WERI-Rb-1 (cell line): ENCODE measurements at regions not wholly inside any gene's neighbourhood (a gene's known extent, or its start where the extent isn't known, plus 50 kb on each side); places are given as distances from the start of the nearest gene placed in this dataset.

Source experiments
- DNase-seq: peaks from one replicate; pipeline ENCODE4 v3.0.0-alpha.2; 2020
- H3K27ac ChIP-seq: fragments of 250-450 bp; sonication (Bioruptor Pico); 2 replicates; pipeline ENCODE4 v1.5.1; 2020; ENCODE audit warnings: mild to moderate bottlenecking, moderate library complexity
- H3K27me3 ChIP-seq: fragments of 250-450 bp; sonication (Bioruptor Pico); 2 replicates; pipeline ENCODE4 v1.5.1; 2021; ENCODE audit warnings: mild to moderate bottlenecking, low read depth, moderate library complexity; ENCODE audit not compliant: insufficient read depth, severe bottlenecking
- H3K36me3 ChIP-seq: fragments of 250-450 bp; sonication (Bioruptor Pico); 2 replicates; pipeline ENCODE4 v1.5.1; 2020; ENCODE audit warnings: mild to moderate bottlenecking, moderate library complexity
- H3K4me3 ChIP-seq: 2 replicates; pipeline ENCODE4 v1.5.1; 2011; ENCODE audit warnings: low read depth, mild to moderate bottlenecking, control low read depth, low read length
- H3K9me3 ChIP-seq: fragments of 250-450 bp; sonication (Bioruptor Pico); 2 replicates; pipeline ENCODE4 v1.5.1; 2021; ENCODE audit warnings: mild to moderate bottlenecking, moderate library complexity; ENCODE audit not compliant: severe bottlenecking
- TF ChIP-seq, protein P1 (sequence below): IDR thresholded peaks from 2 replicates; pipeline ENCODE4 v1.5.1; 2011; ENCODE audit warnings: low read depth, mild to moderate bottlenecking, control low read depth, inconsistent platforms, low read length

DNA sequence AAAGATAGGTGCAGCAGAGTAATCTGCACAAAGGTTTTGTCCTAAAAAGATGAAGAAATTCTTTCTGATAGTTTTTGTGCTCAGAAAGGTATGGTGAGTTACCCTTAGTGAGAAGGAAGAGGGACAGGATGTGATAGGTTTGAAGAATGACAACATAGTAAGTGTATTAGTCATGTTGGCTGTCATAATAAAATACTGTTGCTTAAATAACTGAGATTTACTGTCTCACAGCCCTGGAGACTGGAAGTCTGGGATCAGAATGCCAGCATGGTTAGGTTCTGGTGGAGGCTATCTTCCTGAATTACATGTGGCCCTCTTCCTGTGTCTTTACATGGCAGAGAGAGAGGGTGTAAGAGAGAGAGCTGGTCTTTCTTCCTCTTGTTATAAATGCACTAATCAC, 965.2 kb downstream of the TTLL7 start:
- Histone ChIP-seq H3K9me3 (no peaks in the 10 kb centered on the region), H3K27ac (no peak overlapping the region), H3K36me3 (no peaks in the 10 kb centered on the region), H3K27me3 (no peaks in the 10 kb centered on the region), H3K4me3 (no peak overlapping the region)
- DNase-seq = no peak
- TF ChIP-seq, protein P1, sequence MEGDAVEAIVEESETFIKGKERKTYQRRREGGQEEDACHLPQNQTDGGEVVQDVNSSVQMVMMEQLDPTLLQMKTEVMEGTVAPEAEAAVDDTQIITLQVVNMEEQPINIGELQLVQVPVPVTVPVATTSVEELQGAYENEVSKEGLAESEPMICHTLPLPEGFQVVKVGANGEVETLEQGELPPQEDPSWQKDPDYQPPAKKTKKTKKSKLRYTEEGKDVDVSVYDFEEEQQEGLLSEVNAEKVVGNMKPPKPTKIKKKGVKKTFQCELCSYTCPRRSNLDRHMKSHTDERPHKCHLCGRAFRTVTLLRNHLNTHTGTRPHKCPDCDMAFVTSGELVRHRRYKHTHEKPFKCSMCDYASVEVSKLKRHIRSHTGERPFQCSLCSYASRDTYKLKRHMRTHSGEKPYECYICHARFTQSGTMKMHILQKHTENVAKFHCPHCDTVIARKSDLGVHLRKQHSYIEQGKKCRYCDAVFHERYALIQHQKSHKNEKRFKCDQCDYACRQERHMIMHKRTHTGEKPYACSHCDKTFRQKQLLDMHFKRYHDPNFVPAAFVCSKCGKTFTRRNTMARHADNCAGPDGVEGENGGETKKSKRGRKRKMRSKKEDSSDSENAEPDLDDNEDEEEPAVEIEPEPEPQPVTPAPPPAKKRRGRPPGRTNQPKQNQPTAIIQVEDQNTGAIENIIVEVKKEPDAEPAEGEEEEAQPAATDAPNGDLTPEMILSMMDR = no peak

DNA sequence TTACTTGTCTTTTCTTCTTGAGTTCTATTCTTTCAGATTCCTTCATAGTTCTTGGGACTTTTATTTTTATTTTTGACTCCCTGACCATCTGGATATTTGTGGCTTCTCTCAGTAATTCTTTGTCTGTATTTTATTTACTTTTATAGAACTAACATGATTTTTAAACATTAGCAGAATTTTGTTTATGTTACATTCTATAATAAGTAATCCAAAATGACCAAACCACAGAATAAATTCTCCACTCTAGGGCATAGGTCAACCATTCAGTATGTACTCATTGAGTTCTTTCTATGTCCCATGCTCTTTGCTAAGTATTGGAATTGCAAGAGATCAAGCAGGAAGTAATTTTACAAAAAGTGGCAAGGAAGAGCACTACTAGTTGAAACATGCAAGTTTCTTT, 969.0 kb downstream of the TTLL7 start:
- H3K4me3 ChIP-seq = no peak overlapping the region
- no peak for DNase-seq
- TF ChIP-seq, protein P1 = no peak

DNA sequence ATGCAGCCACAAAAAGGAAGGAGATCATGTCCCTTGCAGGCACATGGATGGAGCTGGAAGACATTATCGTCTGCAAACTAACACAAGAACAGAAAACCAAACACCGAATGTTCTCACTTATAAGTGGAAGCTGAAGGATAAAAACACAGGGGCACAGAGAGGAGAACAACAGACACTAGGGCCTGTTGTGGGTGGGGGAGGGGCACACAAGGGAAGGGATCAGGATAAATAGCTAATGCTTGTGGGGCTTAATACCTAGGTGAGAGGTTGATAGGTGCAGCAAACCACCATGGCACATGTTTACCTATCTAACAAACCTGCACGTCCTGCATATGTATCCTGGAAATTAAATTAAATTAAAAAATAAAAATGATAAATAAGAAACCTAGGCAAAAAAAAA, 969.9 kb downstream of the TTLL7 start:
- Histone ChIP-seq H3K36me3 (no peaks in the 10 kb centered on the region), H3K27ac (no peak overlapping the region), H3K9me3 (no peaks in the 10 kb centered on the region), H3K4me3 (no peak overlapping the region), H3K27me3 (no peaks in the 10 kb centered on the region)
- DNase-seq = peak; percentile 57
- TF ChIP-seq, protein P1 = no peak

More for the DNA sequence above, 969.0 kb downstream of the TTLL7 start:
- no peaks in the 10 kb centered on the region for H3K27me3 ChIP-seq
- H3K36me3 ChIP-seq = no peaks in the 10 kb centered on the region
- no peak overlapping the region for H3K27ac ChIP-seq
- H3K9me3 ChIP-seq = no peaks in the 10 kb centered on the region

DNA sequence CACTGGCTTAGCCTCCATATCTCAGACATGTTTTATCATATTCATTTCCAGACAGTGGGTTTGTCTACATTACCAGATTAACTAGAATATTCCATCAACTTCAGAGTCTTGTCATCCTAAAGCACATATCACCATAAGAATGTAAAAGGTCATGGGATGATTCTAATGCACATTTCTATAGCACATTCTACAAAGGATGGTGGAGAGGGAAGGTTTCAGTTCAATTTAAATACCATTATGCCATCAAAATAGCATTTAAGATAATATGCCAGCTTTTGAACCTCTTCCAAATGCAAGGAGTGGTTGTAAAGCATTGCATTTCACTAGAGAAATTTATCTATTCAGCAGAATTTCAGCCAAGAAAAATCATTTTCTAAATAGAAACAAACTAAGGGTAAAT, 970.5 kb downstream of the TTLL7 start:
- H3K36me3 ChIP-seq = no peaks in the 10 kb centered on the region
- TF ChIP-seq, protein P1 = no peak
- DNase-seq = no peak
- no peaks in the 10 kb centered on the region for H3K9me3 ChIP-seq
- no peak overlapping the region for H3K27ac ChIP-seq
- no peak overlapping the region for H3K4me3 ChIP-seq
- H3K27me3 ChIP-seq = no peaks in the 10 kb centered on the region

DNA sequence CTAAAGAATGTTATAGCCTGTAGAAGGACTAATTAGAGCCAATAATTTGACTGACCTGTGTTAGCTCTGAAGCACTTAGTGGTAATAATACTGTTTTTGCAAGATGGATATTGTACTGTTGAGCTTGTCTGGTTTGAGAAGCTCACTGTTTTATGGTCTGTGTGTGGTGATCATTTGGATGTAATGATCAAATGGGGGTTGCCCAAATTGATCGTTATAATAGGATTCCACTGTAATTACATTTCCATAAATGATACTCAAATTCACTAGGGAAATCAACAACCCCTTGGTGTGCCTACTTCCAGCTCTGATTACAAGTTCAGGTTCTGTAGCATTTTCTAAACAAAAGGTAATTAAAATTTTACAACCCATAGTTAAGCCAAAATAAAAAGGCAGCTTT, 971.4 kb downstream of the TTLL7 start:
- H3K9me3 ChIP-seq = no peaks in the 10 kb centered on the region
- H3K4me3 ChIP-seq = no peak overlapping the region
- no peak for DNase-seq
- no peak overlapping the region for H3K27ac ChIP-seq
- no peaks in the 10 kb centered on the region for H3K36me3 ChIP-seq
- TF ChIP-seq, protein P1 = no peak
- H3K27me3 ChIP-seq = no peaks in the 10 kb centered on the region

DNA sequence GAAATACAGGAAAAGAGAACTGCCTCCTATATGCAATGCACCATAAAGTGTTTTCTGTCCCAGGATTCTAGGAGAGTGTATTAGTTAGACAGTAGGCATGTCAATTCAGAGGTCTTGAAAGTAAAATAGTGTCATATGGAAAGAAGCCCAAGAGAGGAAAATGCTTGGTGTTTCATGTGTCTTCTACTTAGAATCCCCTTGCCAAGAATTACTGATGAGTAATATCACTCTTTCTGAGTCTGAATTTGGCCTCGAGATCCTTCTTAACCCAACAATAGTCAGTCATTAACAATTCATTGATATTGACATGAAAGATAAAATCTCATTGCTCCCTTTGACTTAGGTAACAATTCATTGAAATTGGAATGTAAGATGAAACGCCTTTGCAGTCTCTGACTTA, 972.2 kb downstream of the TTLL7 start:
- TF ChIP-seq, protein P1 = no peak
- H3K9me3 ChIP-seq = no peaks in the 10 kb centered on the region
- no peak overlapping the region for H3K27ac ChIP-seq
- no peak overlapping the region for H3K4me3 ChIP-seq
- H3K27me3 ChIP-seq = no peaks in the 10 kb centered on the region
- H3K36me3 ChIP-seq = no peaks in the 10 kb centered on the region
- DNase-seq = no peak
